DOHH2 (cell line): ENCODE measurements at regions not wholly inside any gene's neighbourhood (a gene's known extent, or its start where the extent isn't known, plus 50 kb on each side); places are given as distances from the start of the nearest gene placed in this dataset.

ENCODE experiments used
- H3F3A ChIP-seq: fragments of 200-600 bp; sonication (generic), shearing (Covaris generic); 2 replicates; pipeline ENCODE4 v1.6.0; 2016; ENCODE audit warnings: antibody characterized with exemption, mild to moderate bottlenecking; ENCODE audit not compliant: control insufficient read depth, insufficient read depth
- H3K27ac ChIP-seq: fragments of 200-600 bp; sonication (generic); 2 replicates; pipeline ENCODE4 v1.5.1; 2014; ENCODE audit warnings: low read depth, mild to moderate bottlenecking, low read length, moderate library complexity
- H3K27me3 ChIP-seq: fragments of 200-600 bp; sonication (generic); 2 replicates; pipeline ENCODE4 v1.6.1; 2014; ENCODE audit warnings: mild to moderate bottlenecking, low read length, mixed read lengths; ENCODE audit not compliant: control insufficient read depth
- H3K36me3 ChIP-seq: fragments of 200-600 bp; sonication (generic); 2 replicates; pipeline ENCODE4 v1.6.1; 2014; ENCODE audit warnings: mild to moderate bottlenecking, low read length, moderate library complexity, mixed read lengths; ENCODE audit not compliant: control insufficient read depth
- H3K4me1 ChIP-seq: fragments of 200-600 bp; sonication (generic); 2 replicates; pipeline ENCODE4 v1.6.1; 2014; ENCODE audit warnings: mild to moderate bottlenecking, low read length, mixed read lengths; ENCODE audit not compliant: control insufficient read depth
- H3K4me2 ChIP-seq: fragments of 200-600 bp; sonication (generic); 2 replicates; pipeline ENCODE4 v1.6.0; 2014; ENCODE audit warnings: mild to moderate bottlenecking, low read length, moderate library complexity
- H3K4me3 ChIP-seq: fragments of 200-600 bp; sonication (generic); 2 replicates; pipeline ENCODE4 v1.5.1; 2014; ENCODE audit warnings: mild to moderate bottlenecking, low read length, mixed read lengths
- H3K79me2 ChIP-seq: fragments of 200-600 bp; sonication (generic); 2 replicates; pipeline ENCODE4 v1.6.1; 2014; ENCODE audit warnings: mild to moderate bottlenecking, low read length, mixed read lengths; ENCODE audit not compliant: control insufficient read depth
- H3K9me2 ChIP-seq: fragments of 200-600 bp; sonication (generic); replicated peaks from 2 replicates; pipeline ENCODE4 v1.6.1; 2014; ENCODE audit warnings: mild to moderate bottlenecking, low read length, mixed read lengths; ENCODE audit not compliant: control insufficient read depth
- H3K9me3 ChIP-seq: fragments of 200-600 bp; sonication (generic); 2 replicates; pipeline ENCODE4 v1.6.1; 2014; ENCODE audit warnings: antibody characterized with exemption, low read length, mixed read lengths; ENCODE audit not compliant: control insufficient read depth, insufficient read depth
- H4K20me1 ChIP-seq: fragments of 200-600 bp; sonication (generic); 2 replicates; pipeline ENCODE4 v1.6.0; 2014; ENCODE audit warnings: low read depth, mild to moderate bottlenecking, antibody characterized with exemption, low read length, moderate library complexity; ENCODE audit not compliant: control insufficient read depth, insufficient read depth
- CTCF ChIP-seq: fragments of 200-600 bp; sonication (generic); IDR thresholded peaks from one replicate; pipeline ENCODE4 v1.5.1; 2014; ENCODE audit warnings: antibody characterized with exemption, mild to moderate bottlenecking, low read depth, low read length; ENCODE audit not compliant: poor library complexity, severe bottlenecking
- EZH2phosphoT487 ChIP-seq: fragments of 200-600 bp; sonication (generic); IDR thresholded peaks from 2 replicates; pipeline ENCODE4 v1.6.1; 2017; ENCODE audit warnings: borderline replicate concordance, mild to moderate bottlenecking, antibody characterized with exemption, low read length, moderate library complexity, mixed read lengths

GRCh38 chr3:18778094-18778493 is 353.0 kb upstream of the SATB1 start:
- Histone ChIP-seq H4K20me1 (no peaks in the 10 kb centered on the region), H3F3A (no peaks in the 10 kb centered on the region), H3K4me1 (0 out of 2 replicates have a peak, but pooled peaks cover 6% of the 10 kb centered on the region), H3K27me3 (peaks cover 7% of the 10 kb centered on the region), H3K27ac (no peak overlapping the region), H3K9me2 (no peaks in the 10 kb centered on the region), H3K9me3 (no peaks in the 10 kb centered on the region), H3K36me3 (no peaks in the 10 kb centered on the region), H3K79me2 (no peaks in the 10 kb centered on the region), H3K4me3 (no peak overlapping the region), H3K4me2 (no peak overlapping the region)
- TF ChIP-seq CTCF (no peak), EZH2phosphoT487 (no peak)

- Histone ChIP-seq H3K27ac (no peak overlapping the region), H3F3A (no peaks in the 10 kb centered on the region), H3K9me3 (no peaks in the 10 kb centered on the region), H3K4me3 (no peak overlapping the region), H3K4me2 (no peak overlapping the region), H3K27me3 (peaks cover 12% of the 10 kb centered on the region), H3K9me2 (no peaks in the 10 kb centered on the region), H3K4me1 (0 out of 2 replicates have a peak, but pooled peaks cover 6% of the 10 kb centered on the region), H4K20me1 (no peaks in the 10 kb centered on the region), H3K36me3 (no peaks in the 10 kb centered on the region), H3K79me2 (no peaks in the 10 kb centered on the region)
- TF ChIP-seq CTCF (no peak), EZH2phosphoT487 (no peak)
Measured at GRCh38 chr3:18775501-18775900, 350.4 kb upstream of the SATB1 start.

GRCh38 chr3:18774319-18775088 is 349.4 kb upstream of the SATB1 start:
- Histone ChIP-seq H3K27ac (no peak overlapping the region), H4K20me1 (no peaks in the 10 kb centered on the region), H3K4me3 (no peak overlapping the region), H3F3A (no peaks in the 10 kb centered on the region), H3K4me1 (0 out of 2 replicates have a peak, but pooled peaks cover 6% of the 10 kb centered on the region), H3K27me3 (peaks cover 12% of the 10 kb centered on the region), H3K4me2 (no peak overlapping the region), H3K79me2 (no peaks in the 10 kb centered on the region), H3K9me3 (no peaks in the 10 kb centered on the region), H3K36me3 (no peaks in the 10 kb centered on the region), H3K9me2 (no peaks in the 10 kb centered on the region)
- TF ChIP-seq CTCF = no peak
